GM21723 (cell line): ENCODE measurements at regions not wholly inside any gene's neighbourhood (a gene's known extent, or its start where the extent isn't known, plus 50 kb on each side); places are given as distances from the start of the nearest gene placed in this dataset.
"Not testable (repeated sequence)": the region's sequence is repeated elsewhere in the genome, so short reads cannot be mapped to it uniquely, and the experiment has no call there.

Experiments used
- ATAC-seq: cut with Tn5 transposase; IDR thresholded peaks from one replicate; pipeline ENCODE4 v1.9.1; 2021; ENCODE audit warnings: mild to moderate bottlenecking, moderate library complexity; ENCODE audit not compliant: unreplicated experiment

- no peak for ATAC-seq
These were observed 449.7 kb downstream of the IRS2 start for GRCh38 chr13:109336730-109337129.

GRCh38 chr13:109333893-109334651, 452.3 kb downstream of the IRS2 start:
- no peak for ATAC-seq

GRCh38 chr13:109332506-109333499, 453.6 kb downstream of the IRS2 start:
- no peak for ATAC-seq

GRCh38 chr13:109331898-109332297, 454.5 kb downstream of the IRS2 start:
- no peak for ATAC-seq

- no peak for ATAC-seq
These were observed 455.4 kb downstream of the IRS2 start for GRCh38 chr13:109331011-109331433.

- no peak for ATAC-seq
These were observed 456.3 kb downstream of the IRS2 start for GRCh38 chr13:109330123-109330522.

- ATAC-seq, result no peak
These were observed 457.2 kb downstream of the IRS2 start for GRCh38 chr13:109329175-109329574.

GRCh38 chr13:109326601-109327000, 459.8 kb downstream of the IRS2 start:
- no peak for ATAC-seq

- no peak for ATAC-seq
These were observed 463.0 kb downstream of the IRS2 start for GRCh38 chr13:109323338-109323737.

- no peak for ATAC-seq
These were observed 467.3 kb downstream of the IRS2 start for GRCh38 chr13:109318945-109319590.

- no peak for ATAC-seq
These were observed 470.9 kb downstream of the IRS2 start for GRCh38 chr13:109315481-109315880.

- no peak for ATAC-seq
These were observed 472.3 kb downstream of the IRS2 start for GRCh38 chr13:109314101-109314500.

- ATAC-seq, result no peak
These were observed 474.0 kb downstream of the IRS2 start for GRCh38 chr13:109312399-109312798.

- ATAC-seq, result not testable (repeated sequence)
These were observed 474.9 kb downstream of the IRS2 start for GRCh38 chr13:109311431-109311976.

- no peak for ATAC-seq
These were observed 476.6 kb downstream of the IRS2 start for GRCh38 chr13:109309625-109310363.

- no peak for ATAC-seq
These were observed 479.4 kb downstream of the IRS2 start for GRCh38 chr13:109307027-109307426.

- ATAC-seq, result no peak
These were observed 484.7 kb downstream of the IRS2 start for GRCh38 chr13:109301726-109302125.

GRCh38 chr13:109301276-109301675, 485.1 kb downstream of the IRS2 start:
- ATAC-seq, result no peak

GRCh38 chr13:109297628-109298027, 488.8 kb downstream of the IRS2 start:
- no peak for ATAC-seq

- ATAC-seq, result no peak
These were observed 493.2 kb downstream of the IRS2 start for GRCh38 chr13:109293166-109293565.
